ENCODE measurements at regions not wholly inside any gene's neighbourhood (a gene's known extent, or its start where the extent isn't known, plus 50 kb on each side); places are given as distances from the start of the nearest gene placed in this dataset.
A peak's percentile ranks its signal among the peaks of the same experiment; 100 is the strongest.

- Histone ChIP-seq H3K36me3 (ENCODE audit: control insufficient read depth, insufficient read depth, low read length) (no peaks in the 10 kb centered on the region), H2BK120ac (ENCODE audit: low read depth, low read length) (no peak overlapping the region), H3K4me3 (ENCODE audit: low read length) (no peak overlapping the region), H4K8ac (ENCODE audit: low read depth, low read length) (no peak overlapping the region), H3K56ac (ENCODE audit: low read length) (no peak overlapping the region), H3K27ac (ENCODE audit: low read depth, low read length) (no peak overlapping the region), H3K18ac (ENCODE audit: low read length) (no peak overlapping the region), H3K27me3 (ENCODE audit: insufficient read depth, low read length, poor library complexity) (no peaks in the 10 kb centered on the region), H3K4ac (ENCODE audit: low read depth, low read length) (no peak overlapping the region), H3K4me2 (ENCODE audit: low read length) (no peak overlapping the region), H3K79me2 (ENCODE audit: control insufficient read depth, insufficient read depth, low read length) (no peaks in the 10 kb centered on the region), H4K5ac (ENCODE audit: low read length) (no peak overlapping the region), H3K9ac (ENCODE audit: low read length) (no peak overlapping the region), H2BK15ac (replicated peaks; ENCODE audit: low read depth) (no peak overlapping the region), H3K4me1 (ENCODE audit: control insufficient read depth, low read depth, low read length) (peaks cover 2% of the 10 kb centered on the region), H2BK5ac (ENCODE audit: low read length) (no peak overlapping the region), H3K23ac (ENCODE audit: low read length) (no peak overlapping the region), H3K79me1 (ENCODE audit: low read length) (no peaks in the 10 kb centered on the region), H2AK5ac (ENCODE audit: low read length) (no peak overlapping the region)
- no peak for DNase-seq
- 100% methylated on average over 1 of the region's 3 CpGs for WGBS (ENCODE audit: extremely low coverage, insufficient coverage, low lambda C conversion rate)
These were observed 154.8 kb upstream of the ABI3BP start for GRCh38 chr3:101148001-101148400.

DNA sequence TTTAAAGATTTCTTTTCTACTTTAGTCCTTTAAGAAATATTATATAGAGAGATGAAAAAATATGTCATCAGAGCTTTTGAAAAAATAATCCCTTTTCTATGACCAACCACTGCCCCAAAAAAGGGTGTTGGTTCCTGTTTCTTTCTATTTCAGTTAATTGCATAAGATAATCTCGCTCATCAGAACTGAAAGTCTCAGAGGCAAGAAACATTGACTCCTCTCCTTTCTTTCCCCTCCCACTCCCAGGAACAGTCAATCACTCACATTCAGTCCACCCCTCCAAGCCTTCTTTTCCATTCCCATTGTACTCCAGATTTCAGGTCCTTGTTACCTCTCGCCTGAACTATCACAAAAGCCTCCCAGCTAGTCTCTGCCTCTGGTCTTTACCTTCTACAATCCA, 153.7 kb upstream of the ABI3BP start:
- Histone ChIP-seq H3K4me2 (ENCODE audit: low read length) (no peak overlapping the region), H3K18ac (ENCODE audit: low read length) (no peak overlapping the region), H3K9ac (ENCODE audit: low read length) (no peak overlapping the region), H3K79me1 (ENCODE audit: low read length) (no peaks in the 10 kb centered on the region), H3K27ac (ENCODE audit: low read depth, low read length) (no peak overlapping the region), H3K36me3 (ENCODE audit: control insufficient read depth, insufficient read depth, low read length) (no peaks in the 10 kb centered on the region), H3K4ac (ENCODE audit: low read depth, low read length) (no peak overlapping the region), H2BK120ac (ENCODE audit: low read depth, low read length) (no peak overlapping the region), H3K4me1 (ENCODE audit: control insufficient read depth, low read depth, low read length) (peaks cover 2% of the 10 kb centered on the region), H2BK15ac (replicated peaks; ENCODE audit: low read depth) (no peak overlapping the region), H3K79me2 (ENCODE audit: control insufficient read depth, insufficient read depth, low read length) (no peaks in the 10 kb centered on the region), H4K8ac (ENCODE audit: low read depth, low read length) (no peak overlapping the region), H2AK5ac (ENCODE audit: low read length) (no peak overlapping the region), H3K4me3 (ENCODE audit: low read length) (no peak overlapping the region), H4K5ac (ENCODE audit: low read length) (no peak overlapping the region), H2BK5ac (ENCODE audit: low read length) (no peak overlapping the region), H3K23ac (ENCODE audit: low read length) (no peak overlapping the region), H3K27me3 (ENCODE audit: insufficient read depth, low read length, poor library complexity) (no peaks in the 10 kb centered on the region), H3K56ac (ENCODE audit: low read length) (no peak overlapping the region)
- WGBS (ENCODE audit: extremely low coverage, insufficient coverage, low lambda C conversion rate) = no CpG with 5 or more reads among the region's 2 CpGs
- DNase-seq = peak; percentile 10

DNA sequence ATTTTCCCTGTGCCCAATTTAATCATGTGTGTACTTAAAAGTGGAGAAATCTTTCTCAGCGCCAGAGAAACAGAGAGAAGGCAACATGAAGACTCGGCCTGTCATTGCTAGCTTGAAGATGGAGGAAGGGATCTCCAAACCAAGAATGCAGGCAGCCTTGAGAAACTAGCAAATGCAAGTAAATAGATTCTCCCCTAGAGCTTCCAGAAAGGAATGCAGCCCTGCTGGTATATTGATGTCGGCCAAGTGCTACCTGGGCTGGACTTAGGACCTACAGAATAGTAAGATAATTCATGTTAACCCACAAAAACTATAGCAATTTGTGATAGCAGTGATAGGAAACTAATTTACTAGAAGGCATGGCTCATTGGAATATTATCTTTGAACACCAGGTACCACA, 150.9 kb upstream of the ABI3BP start:
- Histone ChIP-seq H3K4me2 (ENCODE audit: low read length) (no peak overlapping the region), H2BK120ac (ENCODE audit: low read depth, low read length) (no peak overlapping the region), H4K8ac (ENCODE audit: low read depth, low read length) (no peak overlapping the region), H2BK15ac (replicated peaks; ENCODE audit: low read depth) (no peak overlapping the region), H3K56ac (ENCODE audit: low read length) (no peak overlapping the region), H3K4me3 (ENCODE audit: low read length) (no peak overlapping the region), H4K5ac (ENCODE audit: low read length) (no peak overlapping the region), H2AK5ac (ENCODE audit: low read length) (no peak overlapping the region), H3K27me3 (ENCODE audit: insufficient read depth, low read length, poor library complexity) (no peaks in the 10 kb centered on the region), H3K27ac (ENCODE audit: low read depth, low read length) (no peak overlapping the region), H3K4ac (ENCODE audit: low read depth, low read length) (no peak overlapping the region), H3K23ac (ENCODE audit: low read length) (no peak overlapping the region), H3K79me1 (ENCODE audit: low read length) (no peaks in the 10 kb centered on the region), H3K79me2 (ENCODE audit: control insufficient read depth, insufficient read depth, low read length) (no peaks in the 10 kb centered on the region), H3K36me3 (ENCODE audit: control insufficient read depth, insufficient read depth, low read length) (no peaks in the 10 kb centered on the region), H3K4me1 (ENCODE audit: control insufficient read depth, low read depth, low read length) (peaks cover 2% of the 10 kb centered on the region), H3K18ac (ENCODE audit: low read length) (peak overlapping the region; percentile 22), H2BK5ac (ENCODE audit: low read length) (no peak overlapping the region), H3K9ac (ENCODE audit: low read length) (no peak overlapping the region)
- DNase-seq = peak; percentile 68
- WGBS (ENCODE audit: extremely low coverage, insufficient coverage, low lambda C conversion rate) = no CpG with 5 or more reads among the region's 3 CpGs

DNA sequence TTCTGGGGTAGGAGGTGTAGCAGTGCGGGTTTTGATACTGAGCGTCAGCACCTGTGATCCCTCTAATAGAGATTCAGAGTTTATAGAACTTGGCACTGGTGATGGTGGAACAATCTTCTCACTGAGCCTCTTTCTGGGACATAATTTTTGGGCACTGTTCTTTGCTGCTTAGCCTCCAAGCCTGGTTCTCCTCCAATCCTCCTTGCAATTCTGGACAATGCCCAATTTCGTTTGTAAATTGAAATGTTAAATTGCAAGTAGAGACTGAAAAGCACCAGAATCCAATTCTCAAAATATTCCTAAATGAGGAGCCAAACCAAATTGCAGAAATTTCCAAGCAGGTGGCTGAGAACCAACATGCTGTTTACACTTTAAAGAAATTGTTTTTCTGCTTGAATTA, 149.8 kb upstream of the ABI3BP start:
- Histone ChIP-seq H3K9ac (ENCODE audit: low read length) (no peak overlapping the region), H3K4ac (ENCODE audit: low read depth, low read length) (no peak overlapping the region), H3K18ac (ENCODE audit: low read length) (no peak overlapping the region), H3K4me1 (ENCODE audit: control insufficient read depth, low read depth, low read length) (peaks cover 2% of the 10 kb centered on the region), H3K56ac (ENCODE audit: low read length) (no peak overlapping the region), H3K4me3 (ENCODE audit: low read length) (no peak overlapping the region), H4K8ac (ENCODE audit: low read depth, low read length) (no peak overlapping the region), H4K5ac (ENCODE audit: low read length) (no peak overlapping the region), H3K27ac (ENCODE audit: low read depth, low read length) (no peak overlapping the region), H3K79me1 (ENCODE audit: low read length) (no peaks in the 10 kb centered on the region), H2BK120ac (ENCODE audit: low read depth, low read length) (no peak overlapping the region), H3K27me3 (ENCODE audit: insufficient read depth, low read length, poor library complexity) (no peaks in the 10 kb centered on the region), H2AK5ac (ENCODE audit: low read length) (no peak overlapping the region), H3K4me2 (ENCODE audit: low read length) (no peak overlapping the region), H2BK5ac (ENCODE audit: low read length) (no peak overlapping the region), H3K23ac (ENCODE audit: low read length) (no peak overlapping the region), H3K36me3 (ENCODE audit: control insufficient read depth, insufficient read depth, low read length) (no peaks in the 10 kb centered on the region), H3K79me2 (ENCODE audit: control insufficient read depth, insufficient read depth, low read length) (no peaks in the 10 kb centered on the region), H2BK15ac (replicated peaks; ENCODE audit: low read depth) (no peak overlapping the region)
- no CpG with 5 or more reads among the region's 3 CpGs for WGBS (ENCODE audit: extremely low coverage, insufficient coverage, low lambda C conversion rate)
- DNase-seq = no peak

GRCh38 chr3:101142160-101142559, 148.9 kb upstream of the ABI3BP start:
- DNase-seq = peak; percentile 55
- H3K27me3 ChIP-seq (ENCODE audit: insufficient read depth, low read length, poor library complexity) = no peaks in the 10 kb centered on the region
- no peak overlapping the region for H3K9ac ChIP-seq (ENCODE audit: low read length)
- no peak overlapping the region for H3K23ac ChIP-seq (ENCODE audit: low read length)
- no peak overlapping the region for H2BK5ac ChIP-seq (ENCODE audit: low read length)
- no peaks in the 10 kb centered on the region for H3K36me3 ChIP-seq (ENCODE audit: control insufficient read depth, insufficient read depth, low read length)
- H3K79me1 ChIP-seq (ENCODE audit: low read length) = no peaks in the 10 kb centered on the region
- H2AK5ac ChIP-seq (ENCODE audit: low read length) = no peak overlapping the region
- no peak overlapping the region for H4K8ac ChIP-seq (ENCODE audit: low read depth, low read length)
- no peak overlapping the region for H3K18ac ChIP-seq (ENCODE audit: low read length)
- H3K4me3 ChIP-seq (ENCODE audit: low read length) = no peak overlapping the region
- no peak overlapping the region for H4K5ac ChIP-seq (ENCODE audit: low read length)
- peak overlapping the region; percentile 10 for H3K56ac ChIP-seq (ENCODE audit: low read length)
- H3K27ac ChIP-seq (ENCODE audit: low read depth, low read length) = no peak overlapping the region
- no peak overlapping the region for H3K4me2 ChIP-seq (ENCODE audit: low read length)
- H2BK15ac ChIP-seq (replicated peaks; ENCODE audit: low read depth) = no peak overlapping the region
- no peak overlapping the region for H2BK120ac ChIP-seq (ENCODE audit: low read depth, low read length)
- WGBS (ENCODE audit: extremely low coverage, insufficient coverage, low lambda C conversion rate) = no CpG with 5 or more reads among the region's 2 CpGs
- peaks cover 2% of the 10 kb centered on the region for H3K4me1 ChIP-seq (ENCODE audit: control insufficient read depth, low read depth, low read length)
- no peaks in the 10 kb centered on the region for H3K79me2 ChIP-seq (ENCODE audit: control insufficient read depth, insufficient read depth, low read length)
- no peak overlapping the region for H3K4ac ChIP-seq (ENCODE audit: low read depth, low read length)

DNA sequence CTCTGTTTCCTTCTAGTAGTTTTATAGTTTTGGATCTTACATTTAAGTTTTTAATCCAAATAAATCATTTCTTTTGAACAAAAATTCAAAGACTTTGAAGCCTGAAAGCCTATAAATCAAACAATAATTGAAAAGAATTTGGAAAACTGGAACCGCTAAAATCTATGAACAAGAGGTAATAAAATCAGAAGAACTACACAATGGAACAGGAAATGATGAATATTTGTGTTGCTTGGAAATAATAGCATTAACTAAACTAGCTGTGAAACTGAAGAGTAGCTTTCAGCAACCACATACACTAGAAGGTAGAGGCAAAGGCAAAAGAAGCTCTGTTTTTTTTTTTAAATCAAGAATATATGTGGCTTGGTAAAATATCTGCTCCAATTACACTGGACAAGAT, 147.9 kb upstream of the ABI3BP start:
- no peak overlapping the region for H2BK5ac ChIP-seq (ENCODE audit: low read length)
- no peak overlapping the region for H2BK120ac ChIP-seq (ENCODE audit: low read depth, low read length)
- H3K4me2 ChIP-seq (ENCODE audit: low read length) = no peak overlapping the region
- no peak overlapping the region for H4K5ac ChIP-seq (ENCODE audit: low read length)
- H2AK5ac ChIP-seq (ENCODE audit: low read length) = no peak overlapping the region
- H3K4me3 ChIP-seq (ENCODE audit: low read length) = no peak overlapping the region
- no peak overlapping the region for H3K18ac ChIP-seq (ENCODE audit: low read length)
- H3K27me3 ChIP-seq (ENCODE audit: insufficient read depth, low read length, poor library complexity) = no peaks in the 10 kb centered on the region
- no peak overlapping the region for H3K23ac ChIP-seq (ENCODE audit: low read length)
- H3K4me1 ChIP-seq (ENCODE audit: control insufficient read depth, low read depth, low read length) = peaks cover 2% of the 10 kb centered on the region
- no peaks in the 10 kb centered on the region for H3K79me2 ChIP-seq (ENCODE audit: control insufficient read depth, insufficient read depth, low read length)
- H4K8ac ChIP-seq (ENCODE audit: low read depth, low read length) = no peak overlapping the region
- H3K56ac ChIP-seq (ENCODE audit: low read length) = no peak overlapping the region
- no peak for DNase-seq
- no peak overlapping the region for H2BK15ac ChIP-seq (replicated peaks; ENCODE audit: low read depth)
- no peaks in the 10 kb centered on the region for H3K36me3 ChIP-seq (ENCODE audit: control insufficient read depth, insufficient read depth, low read length)
- WGBS (ENCODE audit: extremely low coverage, insufficient coverage, low lambda C conversion rate) = no CpG with 5 or more reads among the region's 1 CpG
- H3K79me1 ChIP-seq (ENCODE audit: low read length) = no peaks in the 10 kb centered on the region
- no peak overlapping the region for H3K9ac ChIP-seq (ENCODE audit: low read length)
- no peak overlapping the region for H3K27ac ChIP-seq (ENCODE audit: low read depth, low read length)
- H3K4ac ChIP-seq (ENCODE audit: low read depth, low read length) = no peak overlapping the region
